Breast epithelium (tissue), 3 donors: ENCODE measurements at regions not wholly inside any gene's neighbourhood (a gene's known extent, or its start where the extent isn't known, plus 50 kb on each side); places are given as distances from the start of the nearest gene placed in this dataset.

Experiments used
- POLR2A ChIP-seq: fragments of 450-650 bp; IDR thresholded peaks from one replicate; pipeline ENCODE4 v1.6.1; 2016; ENCODE audit warnings: antibody characterized with exemption, mild to moderate bottlenecking, moderate library complexity
- POLR2AphosphoS5 ChIP-seq, 3 donors: sonication (generic); formaldehyde crosslinking; IDR thresholded peaks; one replicate each; pipeline ENCODE4 v1.6.1; 2017; ENCODE audit warnings: antibody characterized with exemption in 3 of 3
- TF ChIP-seq, protein P1 (sequence below), 3 donors: fragments of 450-650 bp; IDR thresholded peaks; one replicate each; pipeline ENCODE4 v1.5.1; 2016 to 2017; ENCODE audit warnings: antibody characterized with exemption in 3 of 3, mild to moderate bottlenecking in 3 of 3, moderate library complexity in 3 of 3

GRCh38 chr5:16346380-16346779 is 119.2 kb downstream of the ZNF622 start:
- TF ChIP-seq, protein P1, sequence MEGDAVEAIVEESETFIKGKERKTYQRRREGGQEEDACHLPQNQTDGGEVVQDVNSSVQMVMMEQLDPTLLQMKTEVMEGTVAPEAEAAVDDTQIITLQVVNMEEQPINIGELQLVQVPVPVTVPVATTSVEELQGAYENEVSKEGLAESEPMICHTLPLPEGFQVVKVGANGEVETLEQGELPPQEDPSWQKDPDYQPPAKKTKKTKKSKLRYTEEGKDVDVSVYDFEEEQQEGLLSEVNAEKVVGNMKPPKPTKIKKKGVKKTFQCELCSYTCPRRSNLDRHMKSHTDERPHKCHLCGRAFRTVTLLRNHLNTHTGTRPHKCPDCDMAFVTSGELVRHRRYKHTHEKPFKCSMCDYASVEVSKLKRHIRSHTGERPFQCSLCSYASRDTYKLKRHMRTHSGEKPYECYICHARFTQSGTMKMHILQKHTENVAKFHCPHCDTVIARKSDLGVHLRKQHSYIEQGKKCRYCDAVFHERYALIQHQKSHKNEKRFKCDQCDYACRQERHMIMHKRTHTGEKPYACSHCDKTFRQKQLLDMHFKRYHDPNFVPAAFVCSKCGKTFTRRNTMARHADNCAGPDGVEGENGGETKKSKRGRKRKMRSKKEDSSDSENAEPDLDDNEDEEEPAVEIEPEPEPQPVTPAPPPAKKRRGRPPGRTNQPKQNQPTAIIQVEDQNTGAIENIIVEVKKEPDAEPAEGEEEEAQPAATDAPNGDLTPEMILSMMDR (IDR thresholded peaks at IDR 0.05) = no peak
- TF ChIP-seq POLR2AphosphoS5 (IDR thresholded peaks at IDR 0.05) (no peak), POLR2A (no peak)
